ENCODE measurements at regions not wholly inside any gene's neighbourhood (a gene's known extent, or its start where the extent isn't known, plus 50 kb on each side); places are given as distances from the start of the nearest gene placed in this dataset.

GRCh38 chr18:5653802-5654201, 110.0 kb upstream of the EPB41L3 start:
- DNase-seq (ENCODE audit: low read depth): no peak
- TF ChIP-seq MAX (IDR thresholded peaks at IDR 0.05; ENCODE audit: low read depth, low read length) (no peak), POLR2A (IDR thresholded peaks at IDR 0.05; ENCODE audit: extremely low read depth, insufficient read length) (no peak), CTCF (IDR thresholded peaks at IDR 0.05; ENCODE audit: low read depth, low read length) (no peak), MYC (IDR thresholded peaks at IDR 0.05; ENCODE audit: low read depth, low read length) (no peak)
- no peak overlapping the region for H3K4me3 ChIP-seq (ENCODE audit: low read depth, low read length)

- DNase-seq (ENCODE audit: low read depth): no peak
- no peak for TF ChIP-seq POLR2A (IDR thresholded peaks at IDR 0.05; ENCODE audit: extremely low read depth, insufficient read length)
- TF ChIP-seq MAX (IDR thresholded peaks at IDR 0.05; ENCODE audit: low read depth, low read length): no peak
- no peak for TF ChIP-seq MYC (IDR thresholded peaks at IDR 0.05; ENCODE audit: low read depth, low read length)
- TF ChIP-seq CTCF (IDR thresholded peaks at IDR 0.05; ENCODE audit: low read depth, low read length): no peak
Observed at GRCh38 chr18:5651736-5652135, 107.9 kb upstream of the EPB41L3 start.

GRCh38 chr18:5649439-5649838, 105.6 kb upstream of the EPB41L3 start:
- TF ChIP-seq MYC (IDR thresholded peaks at IDR 0.05; ENCODE audit: low read depth, low read length) (no peak), MAX (IDR thresholded peaks at IDR 0.05; ENCODE audit: low read depth, low read length) (no peak), POLR2A (IDR thresholded peaks at IDR 0.05; ENCODE audit: extremely low read depth, insufficient read length) (no peak), CTCF (IDR thresholded peaks at IDR 0.05; ENCODE audit: low read depth, low read length) (no peak)
- DNase-seq (ENCODE audit: low read depth): no peak
- H3K4me3 ChIP-seq (ENCODE audit: low read depth, low read length): no peak overlapping the region

More at GRCh38 chr18:5651736-5652135, 107.9 kb upstream of the EPB41L3 start:
- H3K4me3 ChIP-seq (ENCODE audit: low read depth, low read length): no peak overlapping the region

- TF ChIP-seq POLR2A (IDR thresholded peaks at IDR 0.05; ENCODE audit: extremely low read depth, insufficient read length) (no peak), MYC (IDR thresholded peaks at IDR 0.05; ENCODE audit: low read depth, low read length) (no peak), MAX (IDR thresholded peaks at IDR 0.05; ENCODE audit: low read depth, low read length) (no peak), CTCF (IDR thresholded peaks at IDR 0.05; ENCODE audit: low read depth, low read length) (no peak)
- no peak overlapping the region for H3K4me3 ChIP-seq (ENCODE audit: low read depth, low read length)
- no peak for DNase-seq (ENCODE audit: low read depth)
Observed at GRCh38 chr18:5646739-5647138, 102.9 kb upstream of the EPB41L3 start.

- TF ChIP-seq POLR2A (IDR thresholded peaks at IDR 0.05; ENCODE audit: extremely low read depth, insufficient read length): no peak
- no peak for TF ChIP-seq MAX (IDR thresholded peaks at IDR 0.05; ENCODE audit: low read depth, low read length)
- no peak for TF ChIP-seq CTCF (IDR thresholded peaks at IDR 0.05; ENCODE audit: low read depth, low read length)
- TF ChIP-seq MYC (IDR thresholded peaks at IDR 0.05; ENCODE audit: low read depth, low read length): no peak
- no peak overlapping the region for H3K4me3 ChIP-seq (ENCODE audit: low read depth, low read length)
- no peak for DNase-seq (ENCODE audit: low read depth)
Observed at GRCh38 chr18:5643288-5643687, 99.5 kb upstream of the EPB41L3 start.

- H3K4me3 ChIP-seq (ENCODE audit: low read depth, low read length): no peak overlapping the region
- no peak for DNase-seq (ENCODE audit: low read depth)
- TF ChIP-seq MYC (IDR thresholded peaks at IDR 0.05; ENCODE audit: low read depth, low read length) (no peak), POLR2A (IDR thresholded peaks at IDR 0.05; ENCODE audit: extremely low read depth, insufficient read length) (no peak), CTCF (IDR thresholded peaks at IDR 0.05; ENCODE audit: low read depth, low read length) (no peak), MAX (IDR thresholded peaks at IDR 0.05; ENCODE audit: low read depth, low read length) (no peak)
Observed at GRCh38 chr18:5640939-5641338, 97.1 kb upstream of the EPB41L3 start.

All from NB4 (cell line).